ENCODE measurements at regions not wholly inside any gene's neighbourhood (a gene's known extent, or its start where the extent isn't known, plus 50 kb on each side); places are given as distances from the start of the nearest gene placed in this dataset.

DNA sequence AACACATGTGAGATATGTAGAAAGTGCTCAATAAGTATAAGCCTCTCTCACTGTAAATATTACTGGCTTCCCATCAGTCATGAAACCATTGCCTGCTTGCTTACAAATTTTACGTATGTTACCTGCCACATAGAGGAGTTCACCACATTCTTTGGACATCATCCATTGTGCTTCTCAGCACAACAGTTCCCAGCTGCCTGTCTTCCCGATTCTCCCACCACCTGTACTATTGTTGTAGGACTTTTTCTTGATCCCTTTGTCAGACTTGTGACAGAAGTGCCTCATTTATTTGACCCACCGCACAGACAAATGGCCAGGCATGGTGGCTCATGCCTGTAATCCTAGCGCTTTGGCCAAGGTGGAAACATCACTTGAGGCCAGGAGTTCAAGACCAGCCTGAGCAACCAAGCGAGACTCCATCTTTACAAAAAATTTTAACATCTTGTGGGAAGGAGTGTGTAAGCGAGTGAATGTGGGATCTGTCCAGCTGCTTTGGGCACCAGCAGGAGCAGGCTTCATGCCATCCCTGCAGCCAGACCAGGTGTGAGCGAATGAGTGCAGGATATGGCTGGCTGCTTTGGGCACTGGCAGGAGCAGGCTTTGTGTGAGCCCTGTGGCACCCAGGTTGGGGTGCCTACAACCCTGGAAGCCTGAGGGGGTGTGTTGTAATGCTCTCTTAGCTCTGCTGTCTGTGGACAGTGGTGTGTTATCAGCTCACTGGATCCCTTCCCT, 139.9 kb upstream of the ELL2 start:
- TF ChIP-seq CTCF (IDR thresholded peaks at IDR 0.05), result no peak
- no peak for TF ChIP-seq POLR2A (IDR thresholded peaks at IDR 0.05)
